Posterior cingulate gyrus (tissue), 11 donors: ENCODE measurements at regions not wholly inside any gene's neighbourhood (a gene's known extent, or its start where the extent isn't known, plus 50 kb on each side); places are given as distances from the start of the nearest gene placed in this dataset.

Experiments used
- DNase-seq, 10 donors: peaks; one replicate each; pipeline versions ENCODE4 v3.0.0 to v3.0.0-alpha.2; 2020 to 2021; ENCODE audit warnings: mixed read lengths in 3 of 10
- intact Hi-C: fragments of 100-400 bp; cut with DNase I; formaldehyde crosslinking; loops from one replicate; pipeline ENCODE4 v1.15.1; 2023

- DNase-seq: no peak
- intact Hi-C loops: no loop called here
These were observed 78.8 kb upstream of the ANKFN1 start for GRCh38 chr17:56074361-56074890.

GRCh38 chr17:56076980-56077379, 76.3 kb upstream of the ANKFN1 start:
- intact Hi-C loops: no loop called here

GRCh38 chr17:56083475-56083874, 69.8 kb upstream of the ANKFN1 start:
- intact Hi-C loops: no loop called here
- no peak for DNase-seq

More at GRCh38 chr17:56076980-56077379, 76.3 kb upstream of the ANKFN1 start:
- DNase-seq: no peak

GRCh38 chr17:56085576-56086267, 67.6 kb upstream of the ANKFN1 start:
- no peak for DNase-seq
- intact Hi-C loops: no loop called here

- intact Hi-C loops: no loop called here
- DNase-seq: no peak
These were observed 66.1 kb upstream of the ANKFN1 start for GRCh38 chr17:56087199-56087598.

- no peak for DNase-seq
- intact Hi-C loops: no loop called here
These were observed 57.1 kb upstream of the ANKFN1 start for GRCh38 chr17:56096026-56096810.

- intact Hi-C loops: no loop called here
These were observed 54.5 kb upstream of the ANKFN1 start for GRCh38 chr17:56098746-56099145.

GRCh38 chr17:56099649-56100048, 53.6 kb upstream of the ANKFN1 start:
- intact Hi-C loops: no loop called here
- no peak for DNase-seq

More at GRCh38 chr17:56098746-56099145, 54.5 kb upstream of the ANKFN1 start:
- DNase-seq: no peak
